Progenitor cell of endocrine pancreas (in vitro differentiated cells): ENCODE measurements at regions not wholly inside any gene's neighbourhood (a gene's known extent, or its start where the extent isn't known, plus 50 kb on each side); places are given as distances from the start of the nearest gene placed in this dataset.
A peak's percentile ranks its signal among the peaks of the same experiment; 100 is the strongest.

ENCODE experiments used
- DNase-seq: peaks from one replicate; pipeline ENCODE4 v3.0.0; 2021; ENCODE audit warnings: low spot score; ENCODE audit not compliant: unreplicated experiment
- H3K27ac Mint-ChIP-seq: 2 replicates; pipeline ENCODE4 v1.8.0; 2021; ENCODE audit warnings: mild to moderate bottlenecking, moderate library complexity, mixed read lengths
- H3K27me3 Mint-ChIP-seq: 2 replicates; pipeline ENCODE4 v1.8.0; 2021; ENCODE audit warnings: mixed read lengths
- H3K36me3 Mint-ChIP-seq: 2 replicates; pipeline ENCODE4 v1.8.0; 2022; ENCODE audit warnings: mixed read lengths; ENCODE audit not compliant: insufficient read depth
- H3K4me1 Mint-ChIP-seq: 2 replicates; pipeline ENCODE4 v1.8.0; 2021; ENCODE audit warnings: low read depth, mixed read lengths
- H3K4me3 Mint-ChIP-seq: 2 replicates; pipeline ENCODE4 v1.8.0; 2021; ENCODE audit warnings: low read depth, mild to moderate bottlenecking, moderate library complexity, mixed read lengths
- H3K9me3 Mint-ChIP-seq: 2 replicates; pipeline ENCODE4 v1.8.0; 2021; ENCODE audit warnings: low read depth, mixed read lengths
- TF ChIP-seq, protein P1 (sequence below): fragments of 200-600 bp; sonication (generic); IDR thresholded peaks from one replicate; pipeline ENCODE4 v1.5.0; 2021; ENCODE audit warnings: antibody characterized with exemption, mild to moderate bottlenecking; ENCODE audit not compliant: unreplicated experiment

DNA sequence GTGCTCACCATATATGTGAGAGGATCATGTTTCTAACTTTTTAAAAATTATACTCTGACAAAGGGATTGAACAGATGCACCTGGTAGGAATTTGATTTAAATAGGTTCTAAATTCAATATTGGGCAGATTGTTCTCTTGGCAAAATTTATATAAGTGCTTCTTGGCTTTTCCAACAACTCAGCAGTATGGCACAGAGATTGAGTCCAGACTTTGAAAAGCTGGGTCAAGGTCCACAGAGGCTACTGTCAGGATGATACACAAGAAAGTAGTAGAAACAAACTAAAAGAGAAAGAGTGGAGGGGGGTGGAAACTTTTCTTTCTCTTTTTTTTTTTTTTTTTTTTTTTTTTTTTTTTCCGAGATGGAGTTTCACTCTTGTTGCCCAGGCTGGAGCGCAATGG, 203.2 kb upstream of the ADAMTS9 start:
- H3K4me1 Mint-ChIP-seq, result peaks cover 6% of the 10 kb centered on the region
- no peaks in the 10 kb centered on the region for H3K27me3 Mint-ChIP-seq
- no peak overlapping the region for H3K27ac Mint-ChIP-seq
- TF ChIP-seq, protein P1, sequence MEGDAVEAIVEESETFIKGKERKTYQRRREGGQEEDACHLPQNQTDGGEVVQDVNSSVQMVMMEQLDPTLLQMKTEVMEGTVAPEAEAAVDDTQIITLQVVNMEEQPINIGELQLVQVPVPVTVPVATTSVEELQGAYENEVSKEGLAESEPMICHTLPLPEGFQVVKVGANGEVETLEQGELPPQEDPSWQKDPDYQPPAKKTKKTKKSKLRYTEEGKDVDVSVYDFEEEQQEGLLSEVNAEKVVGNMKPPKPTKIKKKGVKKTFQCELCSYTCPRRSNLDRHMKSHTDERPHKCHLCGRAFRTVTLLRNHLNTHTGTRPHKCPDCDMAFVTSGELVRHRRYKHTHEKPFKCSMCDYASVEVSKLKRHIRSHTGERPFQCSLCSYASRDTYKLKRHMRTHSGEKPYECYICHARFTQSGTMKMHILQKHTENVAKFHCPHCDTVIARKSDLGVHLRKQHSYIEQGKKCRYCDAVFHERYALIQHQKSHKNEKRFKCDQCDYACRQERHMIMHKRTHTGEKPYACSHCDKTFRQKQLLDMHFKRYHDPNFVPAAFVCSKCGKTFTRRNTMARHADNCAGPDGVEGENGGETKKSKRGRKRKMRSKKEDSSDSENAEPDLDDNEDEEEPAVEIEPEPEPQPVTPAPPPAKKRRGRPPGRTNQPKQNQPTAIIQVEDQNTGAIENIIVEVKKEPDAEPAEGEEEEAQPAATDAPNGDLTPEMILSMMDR, result no peak
- H3K9me3 Mint-ChIP-seq, result peaks cover 2% of the 10 kb centered on the region
- no peak overlapping the region for H3K4me3 Mint-ChIP-seq
- no peaks in the 10 kb centered on the region for H3K36me3 Mint-ChIP-seq
- no peak for DNase-seq

DNA sequence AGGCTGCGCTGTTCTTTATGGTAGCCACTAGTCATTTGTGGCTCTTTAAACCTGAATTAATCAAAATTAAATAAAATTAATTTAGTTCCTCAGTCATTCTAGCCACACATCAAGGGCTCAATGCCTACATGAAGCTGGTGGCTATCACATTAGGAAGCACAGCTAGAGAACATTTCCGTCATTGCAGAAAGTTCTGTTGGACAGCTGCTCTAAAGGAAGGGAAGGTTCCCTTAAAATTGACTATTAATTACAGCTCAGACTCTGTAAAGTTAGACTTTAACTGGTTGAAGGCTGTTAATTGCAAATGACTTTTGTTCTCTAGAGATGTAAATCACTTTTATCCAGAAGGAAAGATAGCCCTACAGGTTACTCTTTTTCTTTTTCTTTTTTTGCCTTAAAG, 202.7 kb upstream of the ADAMTS9 start:
- no peaks in the 10 kb centered on the region for H3K36me3 Mint-ChIP-seq
- no peaks in the 10 kb centered on the region for H3K27me3 Mint-ChIP-seq
- TF ChIP-seq, protein P1, result no peak
- no peak for DNase-seq
- no peak overlapping the region for H3K27ac Mint-ChIP-seq
- peaks cover 6% of the 10 kb centered on the region for H3K4me1 Mint-ChIP-seq
- no peak overlapping the region for H3K4me3 Mint-ChIP-seq
- H3K9me3 Mint-ChIP-seq, result peaks cover 2% of the 10 kb centered on the region

DNA sequence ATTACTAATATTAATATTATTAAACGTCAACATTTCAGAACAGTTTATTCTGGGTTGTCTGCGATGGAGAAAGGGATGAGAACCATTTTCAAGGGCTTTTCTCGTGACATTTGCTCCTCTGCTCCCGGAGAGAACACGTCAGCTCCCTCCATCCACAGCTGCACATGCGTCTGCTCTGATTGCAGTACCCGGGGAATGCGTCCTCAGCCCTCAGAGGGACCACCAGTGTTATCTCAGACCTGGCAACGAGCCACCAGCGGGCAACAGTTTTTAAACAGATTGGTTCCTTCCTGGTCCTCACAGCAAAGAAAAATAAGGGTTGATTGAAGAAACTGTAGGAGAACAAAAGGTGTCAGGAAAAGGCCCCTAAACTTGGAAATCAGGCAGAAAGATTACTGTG, 202.2 kb upstream of the ADAMTS9 start:
- Mint-ChIP-seq H3K4me3 (no peak overlapping the region), H3K9me3 (peaks cover 2% of the 10 kb centered on the region), H3K4me1 (peaks cover 6% of the 10 kb centered on the region), H3K36me3 (no peaks in the 10 kb centered on the region), H3K27ac (peak overlapping the region; percentile 31), H3K27me3 (no peaks in the 10 kb centered on the region)
- no peak for DNase-seq
- TF ChIP-seq, protein P1, result no peak

DNA sequence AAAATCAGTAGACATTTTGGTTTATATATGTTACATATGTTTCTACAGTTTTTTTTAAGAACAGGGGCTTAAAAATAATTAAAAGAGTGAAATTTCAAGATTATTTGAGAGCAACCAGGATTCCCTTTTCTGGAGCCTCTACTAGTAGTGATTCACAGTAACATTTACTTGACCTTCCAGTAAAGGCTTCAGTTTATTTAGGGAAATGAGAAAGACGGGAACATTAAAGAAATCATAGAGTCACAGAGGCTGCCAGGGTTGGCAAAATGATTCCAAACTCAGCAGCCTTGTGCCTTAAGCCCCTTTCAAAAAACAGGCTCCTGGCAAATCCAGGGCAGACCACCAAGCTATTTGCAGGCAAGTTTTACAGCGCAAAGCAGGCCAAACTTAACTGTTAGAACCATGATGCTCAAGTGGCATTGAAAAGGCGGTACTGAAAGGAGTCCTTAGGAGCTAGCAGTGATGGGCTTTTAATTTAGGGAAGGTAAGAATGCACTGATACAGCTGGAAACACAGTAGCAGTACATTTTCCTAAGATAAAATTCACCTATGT, 201.1 kb upstream of the ADAMTS9 start:
- TF ChIP-seq, protein P1, result no peak
- no peaks in the 10 kb centered on the region for H3K36me3 Mint-ChIP-seq
- H3K27me3 Mint-ChIP-seq, result no peaks in the 10 kb centered on the region
- H3K9me3 Mint-ChIP-seq, result peaks cover 2% of the 10 kb centered on the region
- DNase-seq, result no peak
- no peak overlapping the region for H3K27ac Mint-ChIP-seq
- H3K4me3 Mint-ChIP-seq, result no peak overlapping the region
- H3K4me1 Mint-ChIP-seq, result peaks cover 6% of the 10 kb centered on the region

DNA sequence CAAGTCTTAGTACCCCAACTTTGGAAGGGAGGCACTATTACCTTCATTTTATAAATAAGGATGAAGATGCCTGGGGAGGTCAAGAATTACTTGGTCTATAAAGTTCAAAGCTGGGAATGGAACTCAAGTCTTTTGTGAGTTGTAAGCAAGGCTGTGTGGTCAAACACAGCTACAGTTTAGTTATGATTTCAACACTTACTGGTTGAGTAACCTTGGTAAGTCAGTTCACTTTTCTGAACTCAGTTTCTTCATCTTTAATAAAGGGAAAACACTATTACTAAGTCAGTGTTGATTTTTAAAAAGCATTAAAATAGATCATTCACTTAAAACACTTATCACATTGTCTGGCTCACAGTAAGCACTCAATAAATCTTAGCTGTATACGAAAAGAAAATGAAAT, 200.4 kb upstream of the ADAMTS9 start:
- Mint-ChIP-seq H3K4me1 (peaks cover 6% of the 10 kb centered on the region), H3K4me3 (no peak overlapping the region), H3K27me3 (peaks cover 3% of the 10 kb centered on the region), H3K9me3 (peaks cover 2% of the 10 kb centered on the region), H3K36me3 (no peaks in the 10 kb centered on the region), H3K27ac (no peak overlapping the region)
- no peak for DNase-seq
- TF ChIP-seq, protein P1, result no peak
